GM11168 (cell line): ENCODE measurements at regions not wholly inside any gene's neighbourhood (a gene's known extent, or its start where the extent isn't known, plus 50 kb on each side); places are given as distances from the start of the nearest gene placed in this dataset.

Source experiments
- in situ Hi-C: fragments of 300-500 bp; cut with MboI; formaldehyde crosslinking; loops from one replicate; pipeline ENCODE4 v1.12.0; 2022; ENCODE audit warnings: low sequenced_read_pairs; ENCODE audit not compliant: unreplicated experiment

- in situ Hi-C loops, result loop anchor here (5.0 to 25.0 kb wide), 2 partner anchors 105 to 260 kb away; partner anchors contain the start of gene MR1
Observed at GRCh38 chr1:181142096-181142958, 53.8 kb downstream of the IER5 start.

GRCh38 chr1:181143102-181143859 is 54.8 kb downstream of the IER5 start:
- in situ Hi-C loops, result loop anchor here (5.0 to 25.0 kb wide), 2 partner anchors 106 to 261 kb away; partner anchors contain the start of gene MR1

DNA sequence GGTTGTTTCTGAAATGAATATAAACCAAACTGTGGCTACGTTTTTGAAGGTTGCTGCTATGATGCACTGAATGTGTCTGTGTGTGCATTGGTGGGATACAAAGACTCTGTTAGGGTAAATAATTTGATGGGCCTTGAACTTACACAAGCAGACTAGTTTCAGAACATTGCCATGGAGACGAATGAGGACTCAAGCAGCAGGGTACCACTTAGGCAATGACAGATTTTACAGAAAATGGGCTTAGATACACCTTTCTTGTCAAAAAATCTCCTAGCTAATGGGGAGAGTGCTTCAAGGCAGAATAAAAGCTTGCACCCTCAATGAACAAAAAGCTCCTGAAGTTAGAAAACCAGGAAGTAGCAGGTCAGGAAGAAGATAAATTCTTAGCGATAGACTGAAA is 55.7 kb downstream of the IER5 start:
- in situ Hi-C loops, result loop anchor here (5.0 to 25.0 kb wide), 2 partner anchors 107 to 262 kb away; partner anchors contain the start of gene MR1

GRCh38 chr1:181148636-181149035 is 60.1 kb downstream of the IER5 start:
- in situ Hi-C loops, result loop anchor here (25.0 kb wide), 1 partner anchor 111 kb away; the partner anchor contains the start of gene MR1

DNA sequence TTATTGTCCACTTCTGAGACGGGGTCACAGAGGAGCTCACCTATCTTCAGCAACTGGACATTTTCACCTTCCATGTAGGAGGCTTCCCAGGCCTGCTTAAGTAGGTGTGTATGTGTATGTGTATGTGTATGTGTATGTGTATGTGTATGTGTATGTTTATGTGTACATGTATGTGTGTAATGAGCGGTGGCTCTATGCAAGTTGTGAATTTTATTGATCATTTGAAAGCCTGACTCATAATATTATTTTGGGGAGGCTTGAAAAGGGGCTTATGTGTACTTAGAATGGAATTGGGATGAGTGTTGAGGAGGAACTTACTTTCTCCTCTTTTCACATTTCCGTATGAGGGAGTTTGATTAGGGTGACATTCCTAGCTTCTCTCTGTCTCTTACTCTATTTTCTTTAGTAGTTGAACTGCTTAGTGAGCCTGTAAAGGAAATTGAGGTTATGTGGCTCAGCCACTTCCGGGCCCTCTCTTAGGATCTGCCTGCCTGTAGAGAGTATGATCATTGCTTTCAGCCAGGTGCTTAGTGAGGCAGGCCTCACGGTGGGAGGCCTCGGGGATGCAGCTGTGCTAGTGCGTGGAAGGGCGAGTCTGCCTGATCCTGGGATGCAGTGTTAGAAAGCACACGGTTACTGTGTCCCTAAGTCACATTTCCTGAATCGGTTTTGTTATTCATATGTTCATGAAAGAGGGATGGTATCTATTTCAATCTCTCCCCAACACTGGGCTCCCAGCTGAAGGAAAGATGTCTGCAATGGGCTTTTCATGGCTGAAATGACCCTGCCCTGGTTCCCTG is 61.0 kb downstream of the IER5 start:
- in situ Hi-C loops, result loop anchor here (5.0 to 25.0 kb wide), 2 partner anchors 112 to 632 kb away; partner anchors contain the start of gene MR1

- in situ Hi-C loops, result loop anchor here (5.0 kb wide), 1 partner anchor 633 kb away; no protein-coding TSS in a partner anchor
Observed at GRCh38 chr1:181150273-181150672, 61.8 kb downstream of the IER5 start.

DNA sequence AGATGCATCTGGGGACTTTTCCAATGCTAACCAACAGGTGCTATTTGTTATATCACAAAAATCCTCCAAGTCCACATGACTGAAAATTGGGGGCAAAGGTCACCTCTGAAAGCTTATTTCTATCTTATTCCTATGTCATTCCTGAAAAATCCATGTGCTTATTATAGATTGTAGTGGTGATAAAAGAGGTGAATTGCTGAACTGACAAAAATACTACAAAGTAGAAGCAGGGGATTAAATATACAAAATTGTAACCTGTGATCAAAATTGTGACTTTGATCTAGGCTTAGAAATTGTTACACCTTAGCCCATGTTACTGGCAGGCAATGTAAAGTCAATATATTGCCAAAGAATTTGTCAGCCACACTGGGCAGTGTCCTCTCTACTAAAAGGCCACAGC is 62.3 kb downstream of the IER5 start:
- in situ Hi-C loops, result loop anchor here (5.0 kb wide), 1 partner anchor 634 kb away; no protein-coding TSS in a partner anchor

DNA sequence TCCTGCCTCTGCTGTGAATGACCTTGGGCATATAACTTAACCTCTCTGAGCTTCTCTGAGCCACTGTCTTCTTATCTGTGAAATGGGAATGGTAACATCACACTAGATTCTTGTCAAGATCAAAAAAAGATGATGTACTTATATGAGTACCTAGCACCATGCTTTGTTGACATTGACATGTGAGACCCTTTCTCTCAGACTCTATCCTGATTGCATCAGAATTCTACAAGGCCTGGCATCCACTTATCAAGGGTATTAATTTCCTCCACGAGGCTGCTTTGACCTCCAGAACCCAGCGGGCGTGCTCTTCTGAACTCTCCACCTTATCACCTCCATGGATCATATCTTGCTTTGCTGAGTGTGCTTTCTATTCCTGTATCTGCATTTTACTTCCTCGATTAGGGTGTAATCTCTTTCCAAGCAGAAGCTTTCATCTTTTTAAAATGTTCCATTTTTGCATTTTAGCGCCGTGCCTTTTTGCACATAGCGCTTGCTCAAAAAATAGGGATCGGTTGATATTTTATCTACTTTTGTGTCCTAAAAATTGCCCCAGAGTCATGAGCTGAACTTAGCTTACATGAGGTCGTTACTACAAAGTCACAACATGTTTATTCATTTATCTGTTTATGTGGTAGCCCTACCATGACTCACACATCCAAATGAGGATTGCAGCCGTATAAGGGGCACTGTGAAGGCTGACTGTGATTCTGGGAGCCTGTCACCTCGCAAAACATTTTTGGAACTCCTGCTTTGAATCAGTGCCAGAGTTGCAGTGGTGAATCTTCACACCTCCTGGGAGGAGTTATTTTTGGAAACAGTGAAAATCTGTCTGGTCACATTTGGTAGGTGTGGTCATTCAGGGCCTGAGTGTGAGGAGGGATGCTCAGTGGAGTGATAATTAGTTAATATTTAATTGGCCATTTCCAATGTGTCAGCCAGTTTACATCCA is 63.2 kb downstream of the IER5 start:
- in situ Hi-C loops, result loop anchor here (5.0 kb wide), 1 partner anchor 634 kb away; no protein-coding TSS in a partner anchor

DNA sequence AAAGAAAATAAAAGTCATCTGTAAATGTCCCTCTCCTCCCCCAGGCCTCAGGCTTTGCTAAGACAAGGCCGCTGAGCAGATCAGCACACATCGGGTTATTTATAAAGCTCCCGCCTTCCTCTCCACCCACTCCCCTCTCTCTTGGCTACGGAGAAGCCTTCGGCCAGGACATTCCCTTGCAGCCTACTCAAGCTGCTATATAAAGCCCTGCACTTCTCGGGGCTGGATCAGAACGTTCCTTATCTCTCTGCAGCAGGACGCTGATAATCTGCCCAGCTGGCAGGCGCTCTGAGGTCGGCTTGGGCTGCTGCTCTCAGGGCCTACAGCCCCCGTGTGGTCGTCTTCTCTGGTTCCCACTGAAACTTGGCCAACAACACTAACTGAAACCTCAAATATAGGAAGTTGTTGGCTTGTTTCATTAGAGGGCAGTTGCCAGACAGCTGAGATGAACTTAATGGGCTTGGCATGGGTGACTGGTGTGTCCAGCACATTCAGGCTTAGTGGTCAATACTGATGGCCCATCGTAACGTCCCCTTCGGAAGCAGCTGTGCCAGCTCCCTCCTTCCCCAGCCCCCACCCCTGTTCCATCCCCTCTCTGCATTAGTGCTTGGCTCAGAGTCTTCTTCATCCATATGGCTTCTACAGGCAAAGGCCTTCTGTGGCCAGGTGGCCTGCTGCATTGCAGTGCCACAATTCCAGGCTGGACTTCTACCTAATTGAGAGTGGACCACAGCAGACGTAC is 64.6 kb downstream of the IER5 start:
- in situ Hi-C loops, result loop anchor here (5.0 kb wide), 1 partner anchor 636 kb away; no protein-coding TSS in a partner anchor

DNA sequence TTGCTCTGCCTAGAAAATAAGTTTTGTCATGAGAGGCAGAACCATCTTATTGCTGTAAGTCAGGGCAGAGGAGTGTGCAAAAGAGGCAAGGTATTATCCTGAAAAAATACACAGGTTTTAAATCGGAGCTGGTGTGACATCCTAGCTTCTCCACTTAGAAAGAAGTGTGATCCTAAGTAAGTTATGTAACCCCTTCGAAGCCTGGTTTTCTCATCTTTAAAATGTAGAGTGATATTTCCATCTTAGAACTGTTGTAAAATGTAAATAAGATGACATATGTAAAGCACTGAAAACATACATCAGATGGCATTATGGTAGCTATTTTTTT is 65.1 kb downstream of the IER5 start:
- in situ Hi-C loops, result loop anchor here (5.0 kb wide), 1 partner anchor 636 kb away; no protein-coding TSS in a partner anchor

DNA sequence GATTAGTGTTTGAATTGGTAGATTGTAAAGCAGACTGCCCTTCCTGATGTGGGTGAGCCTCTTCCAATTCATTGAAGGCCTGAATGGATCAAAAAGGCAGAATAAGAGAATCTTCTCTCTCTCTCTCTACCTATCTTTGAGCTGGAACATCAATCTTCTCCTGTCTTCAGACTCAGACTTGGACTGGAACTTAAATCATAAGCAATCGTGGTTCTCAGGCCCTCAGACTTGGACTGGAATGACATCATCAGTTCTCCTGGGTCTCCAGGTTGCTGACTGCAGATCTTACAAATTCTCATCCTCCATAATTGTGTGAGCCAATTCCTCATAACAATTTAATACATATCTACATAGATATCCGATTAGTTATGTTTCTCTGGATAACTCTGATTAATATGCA is 66.8 kb downstream of the IER5 start:
- in situ Hi-C loops, result no loop called here

GRCh38 chr1:181159451-181160140 is 71.1 kb downstream of the IER5 start:
- in situ Hi-C loops, result no loop called here

DNA sequence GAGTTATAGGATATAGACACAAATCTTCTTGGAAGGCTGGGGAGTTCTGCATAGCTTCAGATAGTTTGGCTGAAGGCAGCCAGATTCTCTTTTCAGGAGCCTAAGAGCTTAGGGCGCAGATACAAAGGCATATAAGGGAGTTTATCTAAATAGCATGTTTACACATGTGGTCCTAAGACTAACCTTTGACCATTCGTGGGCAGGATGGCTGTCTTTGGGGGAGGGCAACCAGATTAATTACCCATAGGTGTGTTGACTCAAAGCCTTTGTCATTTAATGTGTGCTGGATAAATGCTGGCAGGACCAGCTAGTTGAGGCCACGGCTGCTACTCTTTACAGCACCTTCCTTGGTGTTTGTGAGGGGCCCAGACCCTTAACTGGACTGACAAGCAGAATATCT is 71.8 kb downstream of the IER5 start:
- in situ Hi-C loops, result no loop called here

DNA sequence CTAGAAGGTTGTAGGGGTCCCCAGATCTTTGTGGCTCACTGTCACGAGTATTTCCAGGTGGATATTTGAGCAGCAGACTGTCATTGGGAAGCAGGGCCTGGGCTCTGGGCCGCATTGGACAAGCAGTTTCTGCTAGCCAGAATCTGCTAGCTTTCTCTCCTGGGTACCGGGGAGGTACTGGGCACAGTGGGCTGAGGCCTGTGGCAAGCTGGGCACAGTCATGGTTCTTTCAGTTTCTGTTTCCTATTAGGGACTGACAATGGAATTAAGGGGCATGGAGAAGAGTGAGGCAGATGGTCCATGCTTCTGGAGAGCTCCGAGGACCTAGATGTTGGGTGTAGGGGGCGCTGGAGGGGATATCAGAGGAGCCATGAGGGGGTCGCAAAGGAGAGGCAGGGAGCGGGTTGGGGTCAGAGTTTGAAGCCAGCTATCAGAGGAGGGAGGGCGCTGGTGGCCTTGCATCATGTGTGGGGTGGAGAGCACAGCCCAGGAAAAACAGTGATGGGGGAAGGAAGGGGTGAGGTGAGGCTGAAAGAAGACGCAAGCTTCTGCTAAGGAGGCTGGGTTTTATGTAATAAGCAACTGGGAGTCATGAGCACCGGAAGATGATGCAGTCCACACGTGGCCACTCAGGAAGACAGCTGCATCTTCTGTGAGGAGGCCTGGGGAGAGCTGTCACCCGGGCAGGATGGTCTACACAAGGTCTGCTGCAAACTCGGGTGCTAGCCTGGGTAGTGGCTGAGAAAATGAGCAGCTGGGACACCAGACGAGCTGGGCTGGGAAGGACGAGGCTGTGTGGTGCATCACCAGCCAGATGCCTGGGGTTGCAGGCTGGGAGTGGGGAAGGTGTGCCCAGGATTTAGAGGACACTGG is 72.7 kb downstream of the IER5 start:
- in situ Hi-C loops, result no loop called here

- in situ Hi-C loops, result no loop called here
Observed at GRCh38 chr1:181163662-181164061, 75.2 kb downstream of the IER5 start.

GRCh38 chr1:181166377-181167196 is 78.1 kb downstream of the IER5 start:
- in situ Hi-C loops, result loop anchor here (5.0 kb wide), 1 partner anchor 84 kb away; no protein-coding TSS in a partner anchor
